ENCODE measurements at regions not wholly inside any gene's neighbourhood (a gene's known extent, or its start where the extent isn't known, plus 50 kb on each side); places are given as distances from the start of the nearest gene placed in this dataset.

DNA sequence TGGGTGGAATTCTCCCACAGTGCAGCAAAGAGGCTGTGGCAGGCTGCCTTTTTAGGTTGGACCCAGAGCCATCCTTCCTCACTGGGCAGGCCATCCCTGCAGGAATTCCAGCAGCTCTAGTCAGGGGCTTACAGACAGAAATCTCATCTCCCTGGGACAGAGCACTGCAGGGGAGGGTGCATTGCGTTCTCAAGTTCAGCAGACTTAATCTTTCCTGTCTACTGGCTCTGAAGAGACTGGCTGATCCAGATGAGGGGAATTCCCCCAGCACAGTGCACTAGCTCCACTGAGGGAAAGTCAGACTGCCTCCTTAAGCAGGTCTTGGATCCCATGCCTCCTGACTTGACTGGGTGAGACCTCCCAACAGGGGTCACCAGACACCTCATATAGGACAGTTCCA, 899.7 kb upstream of the VRK2 start:
- TF ChIP-seq POLR2A (IDR thresholded peaks at IDR 0.05) (no peak), POLR2AphosphoS5 (IDR thresholded peaks at IDR 0.05) (no peak)
- TF ChIP-seq, protein P1, sequence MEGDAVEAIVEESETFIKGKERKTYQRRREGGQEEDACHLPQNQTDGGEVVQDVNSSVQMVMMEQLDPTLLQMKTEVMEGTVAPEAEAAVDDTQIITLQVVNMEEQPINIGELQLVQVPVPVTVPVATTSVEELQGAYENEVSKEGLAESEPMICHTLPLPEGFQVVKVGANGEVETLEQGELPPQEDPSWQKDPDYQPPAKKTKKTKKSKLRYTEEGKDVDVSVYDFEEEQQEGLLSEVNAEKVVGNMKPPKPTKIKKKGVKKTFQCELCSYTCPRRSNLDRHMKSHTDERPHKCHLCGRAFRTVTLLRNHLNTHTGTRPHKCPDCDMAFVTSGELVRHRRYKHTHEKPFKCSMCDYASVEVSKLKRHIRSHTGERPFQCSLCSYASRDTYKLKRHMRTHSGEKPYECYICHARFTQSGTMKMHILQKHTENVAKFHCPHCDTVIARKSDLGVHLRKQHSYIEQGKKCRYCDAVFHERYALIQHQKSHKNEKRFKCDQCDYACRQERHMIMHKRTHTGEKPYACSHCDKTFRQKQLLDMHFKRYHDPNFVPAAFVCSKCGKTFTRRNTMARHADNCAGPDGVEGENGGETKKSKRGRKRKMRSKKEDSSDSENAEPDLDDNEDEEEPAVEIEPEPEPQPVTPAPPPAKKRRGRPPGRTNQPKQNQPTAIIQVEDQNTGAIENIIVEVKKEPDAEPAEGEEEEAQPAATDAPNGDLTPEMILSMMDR (IDR thresholded peaks at IDR 0.05): no peak
